ENCODE measurements at regions not wholly inside any gene's neighbourhood (a gene's known extent, or its start where the extent isn't known, plus 50 kb on each side); places are given as distances from the start of the nearest gene placed in this dataset.

- TF ChIP-seq CTCF (IDR thresholded peaks at IDR 0.05; ENCODE audit: insufficient read depth, low read depth, low read length, missing control alignments): no peak
- no peak overlapping the region for H3K4me3 ChIP-seq (ENCODE audit: low read length)
- no peak for DNase-seq (ENCODE audit: low read depth)
These were observed 203.5 kb downstream of the SP3 start for GRCh38 chr2:173761603-173762119.

DNA sequence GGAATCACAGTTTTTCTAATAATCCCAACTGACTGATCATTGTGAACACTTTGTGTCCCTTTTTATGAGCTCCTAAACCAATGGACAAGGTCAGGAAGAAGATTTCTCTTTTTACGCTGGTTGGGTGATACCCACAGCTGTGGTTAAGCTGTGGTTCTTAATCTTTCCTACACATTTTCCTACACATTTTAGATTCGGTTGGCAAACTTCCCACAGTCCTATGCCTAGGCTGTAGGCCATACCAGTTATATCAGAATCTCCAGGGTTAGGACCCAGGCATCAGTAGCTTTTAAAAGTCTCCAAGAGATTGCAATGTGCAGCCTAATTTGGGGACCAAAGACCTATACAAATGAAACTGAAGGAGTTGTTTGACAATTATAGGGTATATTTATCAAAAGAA, 203.0 kb downstream of the SP3 start:
- no peak overlapping the region for H3K4me3 ChIP-seq (ENCODE audit: low read length)
- no peak for DNase-seq (ENCODE audit: low read depth)
- no peak for TF ChIP-seq CTCF (IDR thresholded peaks at IDR 0.05; ENCODE audit: insufficient read depth, low read depth, low read length, missing control alignments)

DNA sequence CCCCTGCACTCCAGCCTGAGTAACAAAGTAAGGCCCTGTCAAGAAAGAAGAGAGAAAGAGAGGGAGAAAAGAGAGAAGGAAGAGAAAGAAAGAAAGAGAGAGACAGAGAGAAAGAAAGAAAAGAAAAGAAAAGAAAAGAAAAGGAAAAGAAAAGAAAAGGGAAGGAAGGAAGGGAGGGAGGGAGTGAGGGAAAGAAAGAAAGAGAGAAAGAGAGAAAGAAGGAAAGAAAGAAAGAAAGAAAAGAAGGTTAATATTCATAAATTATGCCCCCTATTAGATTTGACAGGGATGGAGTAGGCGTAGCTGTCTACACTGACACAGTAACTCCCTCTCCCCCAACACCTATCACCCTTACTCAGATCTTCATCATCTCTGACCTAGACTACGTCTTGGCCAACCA, 202.3 kb downstream of the SP3 start:
- TF ChIP-seq CTCF (IDR thresholded peaks at IDR 0.05; ENCODE audit: insufficient read depth, low read depth, low read length, missing control alignments): no peak
- DNase-seq (ENCODE audit: low read depth): no peak
- no peak overlapping the region for H3K4me3 ChIP-seq (ENCODE audit: low read length)

- TF ChIP-seq CTCF (IDR thresholded peaks at IDR 0.05; ENCODE audit: insufficient read depth, low read depth, low read length, missing control alignments): no peak
- DNase-seq (ENCODE audit: low read depth): no peak
- H3K4me3 ChIP-seq (ENCODE audit: low read length): no peak overlapping the region
These were observed 201.5 kb downstream of the SP3 start for GRCh38 chr2:173763641-173764040.

GRCh38 chr2:173764094-173764493, 201.1 kb downstream of the SP3 start:
- no peak for DNase-seq (ENCODE audit: low read depth)
- H3K4me3 ChIP-seq (ENCODE audit: low read length): no peak overlapping the region
- TF ChIP-seq CTCF (IDR thresholded peaks at IDR 0.05; ENCODE audit: insufficient read depth, low read depth, low read length, missing control alignments): no peak

- H3K4me3 ChIP-seq (ENCODE audit: low read length): no peak overlapping the region
- no peak for TF ChIP-seq CTCF (IDR thresholded peaks at IDR 0.05; ENCODE audit: insufficient read depth, low read depth, low read length, missing control alignments)
- DNase-seq (ENCODE audit: low read depth): no peak
These were observed 198.5 kb downstream of the SP3 start for GRCh38 chr2:173766537-173767289.

Measured in epithelial cell of esophagus (primary cell).